KMS-11 (cell line): ENCODE measurements at regions not wholly inside any gene's neighbourhood (a gene's known extent, or its start where the extent isn't known, plus 50 kb on each side); places are given as distances from the start of the nearest gene placed in this dataset.

Experiments used
- H2AFZ ChIP-seq: fragments of 200-600 bp; sonication (generic); 2 replicates; pipeline ENCODE4 v1.6.1; 2016; ENCODE audit warnings: antibody characterized with exemption, mixed run types, low read depth
- H3K27ac ChIP-seq: fragments of 200-600 bp; sonication (generic); 2 replicates; pipeline ENCODE4 v1.6.1; 2016; ENCODE audit warnings: mild to moderate bottlenecking, mixed run types
- H3K27me3 ChIP-seq: fragments of 200-600 bp; sonication (generic); 2 replicates; pipeline ENCODE4 v1.6.1; 2017; ENCODE audit warnings: mild to moderate bottlenecking, low read depth, mixed run types, moderate library complexity; ENCODE audit not compliant: insufficient read depth
- H3K36me3 ChIP-seq: fragments of 200-600 bp; sonication (generic); 2 replicates; pipeline ENCODE4 v1.6.1; 2017; ENCODE audit warnings: mild to moderate bottlenecking, mixed run types; ENCODE audit not compliant: insufficient read depth
- H3K4me1 ChIP-seq: fragments of 200-600 bp; sonication (generic); 2 replicates; pipeline ENCODE4 v1.6.1; 2016; ENCODE audit warnings: mild to moderate bottlenecking, low read depth, mixed run types; ENCODE audit not compliant: poor library complexity, severe bottlenecking
- H3K4me2 ChIP-seq: fragments of 200-600 bp; sonication (generic); 2 replicates; pipeline ENCODE4 v1.7.0; 2016; ENCODE audit warnings: mild to moderate bottlenecking, mixed run types
- H3K4me3 ChIP-seq: fragments of 200-600 bp; sonication (generic); IDR thresholded peaks from 2 replicates; pipeline ENCODE4 v1.6.1; 2017; ENCODE audit warnings: low read depth, low read length, mixed read lengths; ENCODE audit not compliant: insufficient read depth
- H3K79me2 ChIP-seq: fragments of 200-600 bp; sonication (generic); 2 replicates; pipeline ENCODE4 v1.6.1; 2016; ENCODE audit warnings: low read depth, mixed run types; ENCODE audit not compliant: insufficient read depth
- H3K9ac ChIP-seq: fragments of 200-600 bp; sonication (generic); 2 replicates; pipeline ENCODE4 v1.6.1; 2016; ENCODE audit warnings: mild to moderate bottlenecking, mixed run types
- H4K20me1 ChIP-seq: fragments of 200-600 bp; sonication (generic); 2 replicates; pipeline ENCODE4 v1.6.1; 2016; ENCODE audit warnings: mild to moderate bottlenecking, mixed run types; ENCODE audit not compliant: insufficient read depth
- TF ChIP-seq, protein P1 (sequence below): fragments of 200-600 bp; sonication (generic); conservative IDR thresholded peaks from 2 replicates; pipeline ENCODE4 v1.6.1; 2017; ENCODE audit warnings: low read depth, mild to moderate bottlenecking, antibody characterized with exemption, low read length, moderate library complexity, mixed read lengths

DNA sequence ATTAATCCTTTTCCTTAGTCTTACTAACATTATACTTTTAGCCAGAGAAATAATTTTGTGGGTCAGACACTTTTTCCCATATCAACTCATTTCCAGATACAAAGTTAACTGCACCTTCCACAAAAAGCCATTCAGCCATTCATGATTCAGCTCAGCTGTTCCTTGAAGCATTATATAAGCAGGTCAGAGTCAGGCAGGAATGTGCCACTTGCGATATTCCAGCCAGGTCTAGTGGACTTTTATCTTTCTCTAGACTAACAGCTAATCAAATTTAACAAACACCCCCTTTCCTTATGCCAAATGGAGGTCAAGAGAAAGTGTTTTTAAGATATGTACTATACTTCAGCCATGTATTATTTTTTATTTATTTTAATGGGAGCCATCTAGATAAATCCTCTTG, 75.6 kb upstream of the EPB41L3 start:
- H3K27me3 ChIP-seq, result no peaks in the 10 kb centered on the region
- H3K4me1 ChIP-seq, result no peaks in the 10 kb centered on the region
- H4K20me1 ChIP-seq, result no peaks in the 10 kb centered on the region
- TF ChIP-seq, protein P1, sequence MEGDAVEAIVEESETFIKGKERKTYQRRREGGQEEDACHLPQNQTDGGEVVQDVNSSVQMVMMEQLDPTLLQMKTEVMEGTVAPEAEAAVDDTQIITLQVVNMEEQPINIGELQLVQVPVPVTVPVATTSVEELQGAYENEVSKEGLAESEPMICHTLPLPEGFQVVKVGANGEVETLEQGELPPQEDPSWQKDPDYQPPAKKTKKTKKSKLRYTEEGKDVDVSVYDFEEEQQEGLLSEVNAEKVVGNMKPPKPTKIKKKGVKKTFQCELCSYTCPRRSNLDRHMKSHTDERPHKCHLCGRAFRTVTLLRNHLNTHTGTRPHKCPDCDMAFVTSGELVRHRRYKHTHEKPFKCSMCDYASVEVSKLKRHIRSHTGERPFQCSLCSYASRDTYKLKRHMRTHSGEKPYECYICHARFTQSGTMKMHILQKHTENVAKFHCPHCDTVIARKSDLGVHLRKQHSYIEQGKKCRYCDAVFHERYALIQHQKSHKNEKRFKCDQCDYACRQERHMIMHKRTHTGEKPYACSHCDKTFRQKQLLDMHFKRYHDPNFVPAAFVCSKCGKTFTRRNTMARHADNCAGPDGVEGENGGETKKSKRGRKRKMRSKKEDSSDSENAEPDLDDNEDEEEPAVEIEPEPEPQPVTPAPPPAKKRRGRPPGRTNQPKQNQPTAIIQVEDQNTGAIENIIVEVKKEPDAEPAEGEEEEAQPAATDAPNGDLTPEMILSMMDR, result no peak
- H3K4me2 ChIP-seq, result no peak overlapping the region
- no peaks in the 10 kb centered on the region for H3K36me3 ChIP-seq
- H3K4me3 ChIP-seq, result no peak overlapping the region
- H3K9ac ChIP-seq, result no peak overlapping the region
- H2AFZ ChIP-seq, result no peak overlapping the region
- no peak overlapping the region for H3K27ac ChIP-seq
- H3K79me2 ChIP-seq, result no peaks in the 10 kb centered on the region

DNA sequence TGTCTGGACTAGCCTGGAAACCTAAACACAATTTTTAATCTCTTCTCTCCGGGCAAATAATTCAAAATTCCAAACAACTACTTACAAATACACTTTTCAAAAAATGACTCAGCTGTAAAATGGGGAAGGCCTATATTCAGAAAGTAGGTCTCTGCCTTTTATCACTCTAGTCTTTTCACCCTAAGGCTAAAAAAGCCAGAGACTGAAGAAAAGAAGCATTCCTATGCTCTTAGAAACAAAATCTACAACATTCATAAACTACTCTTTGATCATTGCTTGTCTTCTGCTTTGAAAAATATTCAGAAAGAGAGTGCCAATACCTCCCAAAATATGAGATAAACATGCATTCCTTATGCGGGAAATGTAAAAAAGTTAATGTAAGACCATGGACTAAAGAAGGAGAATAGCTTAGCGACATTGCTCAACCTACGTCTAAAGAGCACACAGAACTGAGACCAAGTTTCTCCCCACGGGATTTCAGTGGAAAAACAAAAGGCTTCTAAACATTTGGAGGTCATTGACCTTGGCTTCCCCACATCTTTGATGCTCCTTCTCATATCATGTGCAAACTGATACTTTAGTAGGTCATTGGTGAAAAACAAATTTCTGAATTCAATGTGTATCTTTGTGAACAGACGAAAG, 74.4 kb upstream of the EPB41L3 start:
- H3K4me3 ChIP-seq, result no peak overlapping the region
- TF ChIP-seq, protein P1, result no peak
- H3K27ac ChIP-seq, result no peak overlapping the region

DNA sequence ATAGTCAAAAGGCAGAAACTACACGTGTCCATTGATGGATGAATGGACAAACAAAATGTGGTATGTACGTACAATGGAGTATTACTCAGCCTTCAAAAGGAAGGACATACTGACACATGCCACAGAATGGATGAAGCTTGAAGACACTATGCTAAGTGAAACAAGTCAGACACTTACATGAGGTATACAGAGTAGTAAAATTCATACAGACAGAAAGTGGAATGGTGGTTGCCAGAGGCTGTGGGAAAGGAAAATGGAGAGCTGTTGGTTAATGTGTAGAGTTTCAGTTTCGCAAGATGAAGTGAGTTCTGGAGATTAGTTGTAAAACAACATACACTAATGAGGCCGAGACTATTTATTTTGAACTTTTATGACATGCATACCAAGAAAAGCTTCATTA, 67.4 kb upstream of the EPB41L3 start:
- Histone ChIP-seq H3K4me1 (peaks cover 6% of the 10 kb centered on the region), H4K20me1 (no peaks in the 10 kb centered on the region), H3K4me3 (no peak overlapping the region), H3K9ac (no peak overlapping the region), H3K36me3 (no peaks in the 10 kb centered on the region), H3K27ac (no peak overlapping the region), H3K4me2 (no peak overlapping the region), H3K27me3 (no peaks in the 10 kb centered on the region), H2AFZ (no peak overlapping the region), H3K79me2 (no peaks in the 10 kb centered on the region)
- TF ChIP-seq, protein P1, result no peak

More for the DNA sequence above, 74.4 kb upstream of the EPB41L3 start:
- Histone ChIP-seq H2AFZ (no peak overlapping the region), H4K20me1 (no peaks in the 10 kb centered on the region), H3K9ac (no peak overlapping the region), H3K79me2 (no peaks in the 10 kb centered on the region), H3K4me2 (no peak overlapping the region), H3K36me3 (no peaks in the 10 kb centered on the region), H3K4me1 (peaks cover 6% of the 10 kb centered on the region), H3K27me3 (no peaks in the 10 kb centered on the region)

DNA sequence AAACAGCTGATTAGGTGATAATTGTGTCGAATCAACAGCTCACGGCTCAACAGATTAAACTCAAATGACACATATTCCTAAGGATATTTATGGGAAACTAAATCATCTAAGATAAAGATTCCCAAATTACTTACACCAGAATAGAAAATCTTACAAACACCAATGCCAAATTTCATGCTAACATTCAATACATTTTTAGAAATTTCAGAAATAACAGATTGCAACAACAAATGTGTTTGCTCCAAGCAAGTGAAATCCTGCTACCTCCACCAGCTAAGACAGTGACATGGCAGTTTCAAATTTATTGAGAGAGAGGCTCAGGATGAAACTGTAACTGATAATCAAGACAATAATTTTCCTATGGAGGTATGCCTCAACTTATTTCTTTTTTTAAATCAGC, 65.0 kb upstream of the EPB41L3 start:
- peaks cover 6% of the 10 kb centered on the region for H3K4me1 ChIP-seq
- no peaks in the 10 kb centered on the region for H4K20me1 ChIP-seq
- H3K36me3 ChIP-seq, result no peaks in the 10 kb centered on the region
- H3K27me3 ChIP-seq, result no peaks in the 10 kb centered on the region
- no peak overlapping the region for H3K27ac ChIP-seq
- H2AFZ ChIP-seq, result no peak overlapping the region
- no peak overlapping the region for H3K4me3 ChIP-seq
- no peak overlapping the region for H3K9ac ChIP-seq
- H3K4me2 ChIP-seq, result no peak overlapping the region
- H3K79me2 ChIP-seq, result no peaks in the 10 kb centered on the region
- TF ChIP-seq, protein P1, result no peak
